ENCODE measurements at regions not wholly inside any gene's neighbourhood (a gene's known extent, or its start where the extent isn't known, plus 50 kb on each side); places are given as distances from the start of the nearest gene placed in this dataset.

- no peak for TF ChIP-seq CTCF (IDR thresholded peaks at IDR 0.05)
Measured at GRCh38 chr7:24456526-24457218, 116.6 kb upstream of the PALS2 start.

GRCh38 chr7:24457219-24457558 lies 116.1 kb upstream of the PALS2 start:
- TF ChIP-seq CTCF (IDR thresholded peaks at IDR 0.05): no peak

- no peak for TF ChIP-seq CTCF (IDR thresholded peaks at IDR 0.05)
Measured at GRCh38 chr7:24462117-24462516, 111.1 kb upstream of the PALS2 start.

- TF ChIP-seq CTCF (IDR thresholded peaks at IDR 0.05): no peak
Measured at GRCh38 chr7:24462984-24463383, 110.3 kb upstream of the PALS2 start.

- no peak for TF ChIP-seq CTCF (IDR thresholded peaks at IDR 0.05)
Measured at GRCh38 chr7:24463474-24463873, 109.8 kb upstream of the PALS2 start.

- no peak for TF ChIP-seq CTCF (IDR thresholded peaks at IDR 0.05)
Measured at GRCh38 chr7:24464861-24465260, 108.4 kb upstream of the PALS2 start.

GRCh38 chr7:24466168-24466768 lies 107.0 kb upstream of the PALS2 start:
- no peak for TF ChIP-seq CTCF (IDR thresholded peaks at IDR 0.05)

GRCh38 chr7:24469118-24469517 lies 104.1 kb upstream of the PALS2 start:
- TF ChIP-seq CTCF (IDR thresholded peaks at IDR 0.05): no peak

All from LNCAP (cell line).